HG02798 (cell line): ENCODE measurements at regions not wholly inside any gene's neighbourhood (a gene's known extent, or its start where the extent isn't known, plus 50 kb on each side); places are given as distances from the start of the nearest gene placed in this dataset.

ENCODE experiments used
- ATAC-seq: cut with Tn5 transposase; IDR thresholded peaks from one replicate; pipeline ENCODE4 v1.9.1; 2021; ENCODE audit warnings: mild to moderate bottlenecking; ENCODE audit not compliant: unreplicated experiment, poor library complexity

DNA sequence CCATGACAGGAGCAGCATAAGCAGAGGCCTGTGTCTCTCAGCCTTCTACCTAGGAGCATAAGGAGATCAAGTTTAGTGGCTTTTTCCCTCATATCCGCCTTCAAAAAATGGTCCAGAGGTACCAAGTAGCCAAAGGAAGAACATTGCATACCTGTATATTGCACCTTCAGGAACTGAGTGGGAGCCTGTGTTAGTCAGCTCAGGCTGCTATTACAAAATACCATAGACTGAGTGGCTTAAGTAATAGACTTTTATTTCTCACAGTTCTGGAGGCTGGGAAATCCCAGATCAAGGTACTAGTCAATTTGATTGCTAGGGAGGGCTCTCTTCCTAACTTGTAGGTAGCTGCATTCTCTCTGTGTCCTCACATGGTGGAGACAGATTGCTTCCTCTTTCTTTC, 597.4 kb upstream of the PTGER4 start:
- ATAC-seq = no peak

DNA sequence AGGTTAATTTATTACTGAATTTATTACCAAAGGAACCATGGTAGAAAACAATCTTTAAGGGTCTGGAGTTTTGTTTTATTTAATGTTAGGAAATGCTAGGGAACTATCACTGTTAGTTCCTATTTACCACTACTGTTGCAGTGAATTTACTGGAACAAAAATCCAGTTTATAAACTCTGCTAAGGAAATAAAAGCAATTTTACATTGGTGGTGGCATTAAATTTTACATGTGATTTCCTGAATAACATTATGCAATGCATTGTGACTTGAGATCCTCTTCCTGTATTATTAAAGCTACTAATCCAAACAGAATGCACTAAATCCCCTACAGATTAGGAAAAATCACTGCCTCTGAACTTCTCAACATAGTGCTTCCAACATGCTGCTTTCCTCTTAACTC, 599.5 kb upstream of the PTGER4 start:
- no peak for ATAC-seq

DNA sequence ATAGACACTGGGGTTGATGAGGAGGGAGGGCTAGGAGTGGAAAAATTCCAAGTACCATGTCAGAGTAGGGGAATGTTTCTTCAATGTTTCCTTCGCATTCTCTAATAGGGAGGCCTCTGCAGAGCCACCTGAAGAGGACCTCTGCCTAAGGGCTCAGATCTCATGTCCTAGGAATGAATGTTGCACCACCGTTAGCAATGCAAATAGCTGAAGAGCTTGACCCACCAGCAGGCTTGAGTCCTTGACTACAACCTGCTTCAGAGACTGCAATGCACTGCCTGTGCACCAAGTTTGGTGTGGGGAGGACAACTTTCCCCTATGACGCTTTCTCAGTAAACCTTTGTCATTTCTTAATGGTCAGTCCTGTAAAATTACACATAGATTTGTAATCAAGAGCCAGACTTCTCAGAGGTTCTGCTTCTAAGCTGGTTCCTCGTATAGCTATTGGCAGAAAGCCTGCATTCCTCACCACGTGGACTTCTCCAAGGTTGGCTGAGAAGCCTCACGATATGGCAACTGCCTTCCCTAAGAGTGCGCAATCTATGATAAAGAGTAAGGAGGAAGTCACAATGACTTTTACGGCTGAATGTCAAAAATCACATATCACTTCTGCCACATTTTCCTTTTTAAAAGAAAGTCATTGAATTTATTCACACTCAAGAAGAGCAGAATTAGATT, 600.7 kb upstream of the PTGER4 start:
- no peak for ATAC-seq

DNA sequence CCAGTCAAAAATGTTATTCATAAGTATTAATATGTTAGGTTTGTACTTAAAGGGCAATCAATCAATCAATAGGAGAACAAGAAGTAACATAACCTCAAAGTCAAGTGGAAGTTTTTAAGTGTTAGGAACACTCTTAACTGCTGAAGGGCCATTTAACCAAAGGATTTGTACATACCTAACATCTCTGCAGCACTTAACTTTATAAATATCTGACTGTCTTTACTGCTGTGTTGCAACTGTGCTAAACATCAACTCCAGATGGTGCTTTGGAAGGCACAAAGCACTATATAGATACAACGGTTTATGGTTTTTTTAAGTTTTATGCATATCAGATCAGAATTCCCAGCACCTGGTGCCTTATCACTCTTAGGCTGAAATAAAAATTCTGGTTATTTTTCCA, 604.9 kb upstream of the PTGER4 start:
- ATAC-seq = no peak

DNA sequence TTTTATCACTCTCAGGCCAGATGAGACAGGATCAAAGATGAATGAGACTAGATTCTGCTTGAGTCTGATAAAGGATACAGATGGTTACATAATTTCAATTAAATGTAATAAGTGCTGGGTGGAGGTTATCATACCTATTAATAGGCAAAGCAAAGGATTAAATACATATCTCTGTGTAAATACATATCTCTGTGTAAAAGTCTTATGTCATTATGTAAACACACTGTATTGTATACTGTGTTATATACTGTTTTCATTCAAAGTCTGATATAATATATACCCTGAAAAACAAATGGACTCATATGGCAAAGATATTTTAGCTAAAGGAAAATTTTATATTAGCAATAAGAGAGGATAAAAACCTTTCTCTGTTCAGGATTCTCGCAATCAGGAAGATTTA, 605.8 kb upstream of the PTGER4 start:
- no peak for ATAC-seq

DNA sequence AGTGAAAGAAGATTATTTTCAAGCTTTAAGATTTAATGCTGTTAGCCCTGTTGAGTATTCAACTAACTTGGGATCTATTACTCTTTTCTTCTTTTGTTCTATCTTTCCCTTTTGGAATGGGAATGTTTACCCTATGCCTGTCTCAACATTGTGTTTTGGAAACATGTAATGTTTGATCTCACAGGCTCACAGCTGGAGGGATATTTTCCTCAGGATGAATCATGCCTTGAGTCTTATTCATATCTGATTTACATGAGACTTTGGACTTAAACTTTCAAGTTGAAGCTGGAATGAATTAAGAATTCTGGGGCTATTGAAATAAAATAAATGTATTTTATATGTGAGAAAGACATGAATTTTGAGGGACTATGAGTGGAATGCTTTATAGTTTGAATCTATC, 607.8 kb upstream of the PTGER4 start:
- ATAC-seq = no peak

DNA sequence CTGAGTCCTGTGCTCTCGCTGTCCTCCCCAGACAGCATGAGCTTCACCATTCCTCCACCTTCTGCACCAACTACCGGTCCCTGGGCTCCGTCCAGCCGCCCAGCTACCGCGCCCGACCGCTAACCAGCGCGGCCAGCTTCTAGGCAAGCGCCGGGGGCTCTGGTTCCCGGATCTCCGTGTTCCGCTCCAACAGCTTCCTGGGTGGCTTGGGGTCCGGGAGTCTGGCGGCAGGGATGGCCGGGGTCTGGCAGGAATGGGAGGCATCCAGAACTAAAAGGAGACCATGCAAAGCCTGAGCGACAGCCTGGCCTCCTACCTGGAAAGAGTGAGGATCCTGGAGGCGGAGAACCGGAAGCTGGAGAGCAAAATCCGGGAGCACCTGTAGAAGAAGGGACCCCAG, 613.1 kb upstream of the PTGER4 start:
- no peak for ATAC-seq

DNA sequence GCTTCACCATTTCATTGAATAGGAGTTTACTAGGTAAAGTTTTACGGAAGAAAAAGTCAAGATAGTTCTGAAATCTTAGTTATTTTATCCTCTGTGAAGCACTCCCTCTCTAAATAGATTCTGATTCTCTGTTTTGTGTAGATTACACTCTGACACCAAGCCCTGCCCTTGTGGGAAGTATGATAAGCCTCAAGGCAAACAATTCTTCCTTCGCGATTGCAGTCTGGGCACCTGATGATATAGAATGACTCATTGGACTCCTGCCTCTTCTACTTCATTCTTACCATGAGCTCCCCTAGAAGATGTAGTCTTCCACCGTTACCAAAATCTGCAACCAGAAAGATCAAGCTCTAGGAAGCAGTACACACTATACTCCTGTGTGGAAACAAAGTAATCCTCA, 626.9 kb upstream of the PTGER4 start:
- no peak for ATAC-seq

DNA sequence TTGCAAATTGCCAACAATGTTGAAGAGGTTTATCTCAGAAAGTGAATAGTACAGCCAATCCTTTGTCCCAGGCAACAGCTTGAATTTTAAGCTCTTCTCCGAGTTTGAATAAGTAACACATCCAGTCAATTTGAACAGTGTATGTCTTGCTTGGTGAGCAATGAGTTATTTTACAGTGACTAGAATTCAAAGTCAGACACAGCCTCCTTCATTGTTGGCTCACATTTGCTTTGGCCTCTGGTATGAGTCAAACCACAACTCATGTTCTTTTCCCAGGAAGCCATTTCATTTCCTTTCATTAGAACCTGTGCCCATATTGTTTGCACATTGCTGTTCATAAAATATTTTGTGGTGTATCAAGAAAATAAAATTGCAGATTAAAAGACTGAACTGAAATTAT, 622.0 kb upstream of the DAB2 start:
- no peak for ATAC-seq

DNA sequence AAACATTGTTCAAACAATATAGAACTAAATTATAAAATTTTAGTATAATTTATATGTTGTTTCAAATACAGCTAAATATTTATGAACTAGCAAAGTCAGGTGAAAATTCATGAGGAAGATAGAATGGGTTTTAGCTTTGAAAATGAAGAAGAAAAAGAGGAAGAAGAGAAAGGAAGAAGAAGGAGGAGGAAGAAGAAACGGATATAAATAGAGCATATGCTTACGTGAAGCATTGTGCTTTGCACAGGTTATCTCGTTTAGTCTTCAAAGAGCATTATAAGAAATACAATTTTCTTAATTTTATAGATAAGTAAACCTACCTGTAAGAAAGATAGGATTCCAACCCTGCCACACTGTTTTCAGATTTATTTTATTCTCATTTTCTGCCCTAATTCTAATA, 620.6 kb upstream of the DAB2 start:
- ATAC-seq = no peak

DNA sequence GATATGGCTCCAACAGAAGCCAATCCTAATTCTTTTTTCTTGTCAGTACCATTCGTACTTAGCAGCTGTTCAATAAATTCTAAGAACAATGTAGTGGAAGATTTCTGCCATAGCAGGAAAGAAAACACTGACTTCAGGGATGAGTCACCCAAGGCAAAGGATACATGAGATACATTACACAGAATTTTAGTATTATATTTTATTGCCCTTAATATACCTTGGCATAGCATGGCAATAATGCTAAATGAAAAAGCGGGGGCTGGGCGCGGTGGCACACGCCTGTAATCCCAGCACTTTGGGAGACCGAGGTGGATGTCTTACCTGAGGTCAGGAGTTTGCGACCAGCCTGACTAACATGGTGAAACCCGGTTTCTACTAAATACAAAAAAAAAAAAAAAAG, 619.1 kb upstream of the DAB2 start:
- ATAC-seq = no peak

DNA sequence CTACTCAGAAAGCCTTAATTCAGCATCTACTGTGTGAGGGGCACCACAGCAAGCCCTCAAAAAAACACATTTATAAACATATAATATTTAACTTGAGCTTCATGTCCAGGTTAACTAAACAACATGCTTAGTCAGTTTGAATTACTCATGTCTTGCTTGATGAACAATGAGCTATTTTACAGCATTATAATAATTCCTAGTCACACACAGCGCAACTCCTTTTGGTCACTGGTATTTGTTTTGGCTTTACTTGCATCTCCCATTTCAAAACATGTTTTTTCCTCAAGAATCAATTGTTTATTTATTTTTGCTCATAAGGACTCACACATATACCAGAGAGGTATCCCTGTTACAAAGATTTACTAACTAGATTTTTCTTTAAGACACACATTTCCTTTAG, 616.7 kb upstream of the DAB2 start:
- ATAC-seq = no peak

DNA sequence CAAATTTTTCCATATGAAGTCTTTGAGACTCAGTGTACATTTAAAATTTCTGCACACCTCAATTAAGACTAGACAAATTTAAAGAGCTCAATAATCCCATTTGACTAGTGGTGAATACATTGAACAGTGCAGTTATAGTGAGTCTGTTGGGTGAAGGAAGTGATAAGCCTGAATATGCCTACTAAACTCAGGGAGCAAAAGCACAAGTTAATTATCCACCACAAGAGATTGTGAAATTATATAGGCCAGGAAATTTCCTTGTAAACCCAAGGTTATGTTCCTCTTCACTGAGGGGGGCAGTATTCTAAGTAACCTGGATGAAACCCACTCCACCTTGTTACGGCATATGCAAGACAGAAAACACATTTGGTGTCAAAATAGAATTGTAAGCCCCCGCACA, 612.9 kb upstream of the DAB2 start:
- ATAC-seq = no peak

DNA sequence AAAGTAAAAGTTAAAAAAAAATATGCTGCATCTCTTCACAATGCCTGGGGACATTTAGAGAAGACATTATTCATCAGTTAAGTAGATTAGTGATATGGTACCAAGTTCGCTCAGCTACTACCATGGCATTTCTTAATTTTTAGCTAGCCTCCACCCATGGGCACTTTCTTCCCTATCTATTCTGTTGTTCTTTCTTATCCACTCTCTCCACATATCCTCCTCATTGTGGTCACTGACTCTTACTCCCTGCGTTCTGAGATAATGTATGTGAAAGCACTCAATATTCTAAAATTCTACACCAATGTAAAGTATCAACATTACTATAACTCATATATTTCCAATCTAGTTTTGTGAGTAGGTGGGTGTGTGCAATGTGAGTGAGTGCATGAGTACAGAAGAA, 609.7 kb upstream of the DAB2 start:
- no peak for ATAC-seq

DNA sequence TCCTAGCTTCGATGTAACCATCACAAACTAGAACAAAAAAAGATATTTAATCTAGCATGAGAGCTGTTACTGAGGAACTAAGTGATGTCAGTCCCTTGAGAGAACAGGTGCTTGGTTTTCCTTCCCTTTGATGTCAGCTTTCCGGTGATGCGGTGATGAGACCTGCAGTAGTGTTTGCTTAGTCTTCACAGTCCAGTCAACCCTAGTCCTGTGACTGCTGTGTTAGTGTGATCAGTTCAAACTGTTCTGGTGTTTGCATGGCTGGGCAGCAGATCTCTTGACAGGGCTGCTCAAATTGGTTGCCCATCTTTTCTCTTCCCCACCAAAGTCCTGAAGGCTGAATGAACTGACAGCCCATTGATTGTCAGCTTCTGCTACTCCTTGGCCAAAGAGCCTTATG, 608.6 kb upstream of the DAB2 start:
- no peak for ATAC-seq

DNA sequence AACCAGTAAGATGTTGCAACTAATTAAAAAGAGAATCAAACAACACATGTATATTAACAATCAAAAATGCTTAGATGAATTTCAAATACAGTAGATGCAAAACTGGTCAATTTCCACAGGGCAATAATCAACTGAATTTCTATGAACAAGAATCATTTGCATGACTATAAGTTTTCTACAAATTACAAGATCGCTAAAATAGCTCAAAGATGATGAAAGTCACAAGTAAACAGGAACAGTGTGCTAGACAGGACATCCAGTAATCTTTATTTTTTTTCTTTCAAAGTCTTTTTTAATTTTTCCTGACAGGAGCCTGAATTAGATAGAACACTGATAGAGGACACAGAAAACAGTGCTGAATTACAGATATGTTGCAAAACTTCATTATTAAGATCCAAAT, 608.2 kb upstream of the DAB2 start:
- no peak for ATAC-seq

DNA sequence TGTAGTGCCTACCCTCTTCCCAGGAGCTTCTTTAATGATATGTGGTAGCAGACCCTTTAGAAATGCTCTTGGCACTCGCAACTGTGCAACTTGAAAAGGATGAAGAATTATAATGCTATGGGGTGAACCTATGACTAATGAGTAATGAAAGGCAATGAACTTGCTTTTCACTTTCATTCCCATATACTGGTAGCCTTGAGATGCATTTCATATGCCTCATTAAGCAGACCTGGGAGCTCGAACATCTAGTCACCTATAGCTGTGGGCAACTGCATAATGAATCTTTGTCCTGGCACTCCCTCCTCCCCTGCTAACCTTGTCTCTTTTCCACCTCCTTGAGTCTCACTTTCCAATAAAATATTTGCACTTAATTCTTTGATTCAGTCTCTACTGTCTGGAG, 605.9 kb upstream of the DAB2 start:
- no peak for ATAC-seq

DNA sequence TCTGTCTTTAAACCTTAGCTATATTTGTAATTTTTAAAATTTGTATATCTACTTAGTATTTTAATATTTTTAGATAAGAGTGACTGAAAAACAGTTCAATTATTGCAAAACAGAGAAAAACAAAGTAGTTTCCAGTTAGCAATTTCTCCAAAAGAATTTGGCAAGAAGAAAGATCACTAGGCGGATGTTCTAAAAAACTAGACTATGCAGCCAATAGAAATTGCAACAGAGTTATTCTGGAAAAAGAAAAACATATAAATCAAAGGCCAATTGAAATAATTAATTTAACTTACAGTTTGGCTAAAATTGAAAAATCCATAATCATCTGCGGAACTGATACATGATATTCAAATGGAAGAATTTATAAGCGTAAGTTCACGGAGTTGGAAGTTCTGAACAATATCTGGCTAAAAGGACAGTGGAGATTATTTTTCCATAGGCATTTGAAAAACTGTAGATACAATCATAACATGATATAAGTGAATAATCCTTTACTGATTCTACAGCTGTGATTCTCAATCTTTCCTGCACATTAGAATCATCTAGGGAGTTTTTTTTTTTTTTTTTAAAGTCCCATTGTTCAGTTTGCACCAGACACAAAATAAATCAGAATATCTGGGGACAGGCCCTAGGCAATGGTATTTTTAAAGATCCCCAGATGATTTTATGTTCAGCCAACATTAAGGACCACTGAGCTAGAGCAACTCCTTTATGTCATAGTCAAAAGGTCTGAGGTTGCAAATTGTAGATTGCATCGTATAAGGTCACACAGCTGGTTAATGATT, 605.1 kb upstream of the DAB2 start:
- no peak for ATAC-seq

DNA sequence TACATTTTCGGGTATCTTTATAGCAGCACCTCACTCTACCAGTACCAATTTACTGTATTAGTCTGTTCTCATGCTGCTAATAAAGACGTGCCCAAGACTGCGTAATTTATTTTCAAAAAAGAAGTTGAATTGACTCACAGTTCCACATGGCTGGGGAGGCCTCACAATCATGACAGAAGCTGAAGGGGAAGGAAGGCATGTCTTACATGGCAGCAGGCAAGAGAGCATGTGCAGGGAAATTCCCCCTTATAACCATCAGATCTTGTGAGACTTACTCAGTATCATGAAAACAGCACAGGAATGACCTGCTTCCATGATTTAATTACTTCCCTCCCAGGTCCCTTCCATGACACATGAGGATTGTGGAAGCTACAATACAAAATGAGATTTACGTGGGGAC, 602.6 kb upstream of the DAB2 start:
- no peak for ATAC-seq

DNA sequence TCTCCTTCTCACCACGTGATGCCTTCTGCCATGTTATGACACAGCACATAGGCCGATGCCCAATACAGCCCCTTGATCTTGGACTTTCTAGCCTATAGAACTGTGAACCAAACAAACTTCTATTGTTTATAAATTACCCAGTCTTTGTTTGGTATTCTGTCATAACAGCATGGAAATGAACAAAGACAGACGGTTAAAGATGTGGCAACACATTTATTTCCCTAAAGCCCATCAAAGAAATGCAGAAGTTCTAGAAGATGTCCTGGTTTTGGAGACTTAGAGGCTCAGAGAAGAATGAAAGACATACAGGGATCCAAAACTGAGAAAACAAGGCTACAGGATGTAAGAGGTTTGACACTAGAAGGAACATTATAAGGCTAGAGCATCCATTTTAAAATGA, 600.8 kb upstream of the DAB2 start:
- ATAC-seq = no peak

DNA sequence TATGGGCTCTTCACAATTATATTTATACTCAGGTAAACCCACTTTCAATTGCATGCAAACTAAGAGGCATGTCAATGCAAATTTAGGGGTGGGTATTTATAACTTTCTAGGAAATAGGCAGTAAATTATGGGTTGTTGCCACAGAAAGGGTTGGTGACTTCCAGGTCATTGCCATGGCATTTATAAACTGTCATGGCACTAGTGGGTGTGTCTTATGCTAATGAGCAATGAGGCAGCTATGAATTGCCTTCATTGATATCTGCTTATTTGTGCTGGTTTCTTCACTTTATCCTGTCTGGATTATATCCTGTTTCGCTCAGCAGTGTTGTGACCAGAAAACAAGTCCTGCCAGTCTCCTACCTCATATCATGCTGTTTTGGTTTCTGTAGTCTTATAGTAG, 597.3 kb upstream of the DAB2 start:
- no peak for ATAC-seq

DNA sequence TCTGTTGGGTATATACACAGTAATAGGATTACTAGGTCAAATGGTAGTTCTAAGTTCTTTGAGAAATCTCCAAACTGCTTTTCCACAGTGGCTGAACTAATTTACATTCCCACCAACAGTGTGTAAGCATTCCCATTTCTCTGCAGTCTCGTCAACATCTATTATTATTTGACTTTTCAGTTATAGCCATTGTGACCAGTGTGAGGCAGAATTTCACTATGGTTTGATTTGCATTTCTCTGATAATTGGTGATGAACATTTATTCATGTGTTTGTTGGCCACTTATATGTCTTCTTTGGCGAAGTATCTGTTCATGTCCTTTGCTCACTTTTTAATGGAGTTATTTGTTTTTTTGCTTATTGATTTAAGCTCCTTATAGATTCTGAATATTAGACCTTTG, 596.2 kb upstream of the DAB2 start:
- ATAC-seq = no peak
